ENCODE measurements at regions not wholly inside any gene's neighbourhood (a gene's known extent, or its start where the extent isn't known, plus 50 kb on each side); places are given as distances from the start of the nearest gene placed in this dataset.

GRCh38 chr12:115740586-115741155 lies 536.8 kb downstream of the MED13L start:
- TF ChIP-seq HDAC2 (IDR thresholded peaks at IDR 0.05; ENCODE audit: borderline replicate concordance in 1 of 2, low read depth in 2 of 2, low read length in 2 of 2): no peak
- TF ChIP-seq EGR1 (IDR thresholded peaks at IDR 0.05; ENCODE audit: borderline replicate concordance, low read depth, low read length): no peak
- no peak for TF ChIP-seq EZH2 (IDR thresholded peaks at IDR 0.05; ENCODE audit: low read depth, low read length, severe bottlenecking)
- no peak for TF ChIP-seq TAF1 (IDR thresholded peaks at IDR 0.05; ENCODE audit: low read depth, low read length)

Measured in H1 (cell line).